Esophagus squamous epithelium (tissue), 4 donors: ENCODE measurements at regions not wholly inside any gene's neighbourhood (a gene's known extent, or its start where the extent isn't known, plus 50 kb on each side); places are given as distances from the start of the nearest gene placed in this dataset.

ENCODE experiments used
- CTCF ChIP-seq, 6 experiments: fragments of 450-650 bp in 4 of 6; fragments of 200-600 bp in 2 of 6; sonication (generic) in 2 of 6; IDR thresholded peaks; one replicate each; pipeline ENCODE4 v1.5.1; 2016 to 2019; ENCODE audit warnings: antibody characterized with exemption in 6 of 6, mild to moderate bottlenecking in 4 of 6, moderate library complexity in 4 of 6
- POLR2A ChIP-seq, 4 donors: fragments of 450-650 bp; IDR thresholded peaks; one replicate each; pipeline ENCODE4 v1.6.1; 2017; ENCODE audit warnings: antibody characterized with exemption in 4 of 4, mild to moderate bottlenecking in 4 of 4, moderate library complexity in 3 of 4

GRCh38 chr3:5899014-5899761 is 711.7 kb downstream of the EDEM1 start:
- TF ChIP-seq CTCF (IDR thresholded peaks at IDR 0.05) (no peak), POLR2A (IDR thresholded peaks at IDR 0.05) (no peak)
